Osteoblast (primary cell): ENCODE measurements at regions not wholly inside any gene's neighbourhood (a gene's known extent, or its start where the extent isn't known, plus 50 kb on each side); places are given as distances from the start of the nearest gene placed in this dataset.

ENCODE experiments used
- DNase-seq: peaks from one replicate; pipeline ENCODE4 v3.0.0; 2011; ENCODE audit warnings: low spot score, mixed read lengths; ENCODE audit not compliant: insufficient read length; ENCODE audit errors: missing footprints
- H2AFZ ChIP-seq: 2 replicates; pipeline ENCODE4 v1.6.0; 2011; ENCODE audit warnings: mild to moderate bottlenecking, low read length
- H3K27ac ChIP-seq: 2 replicates; pipeline ENCODE4 v1.5.1; 2011; ENCODE audit warnings: mild to moderate bottlenecking, low read depth, low read length, moderate library complexity
- H3K27me3 ChIP-seq: 2 replicates; pipeline ENCODE4 v1.6.0; 2012; ENCODE audit warnings: mild to moderate bottlenecking, control low read depth, inconsistent platforms, low read length, moderate library complexity; ENCODE audit not compliant: insufficient read depth
- H3K36me3 ChIP-seq: 2 replicates; pipeline ENCODE4 v1.5.1; 2011; ENCODE audit warnings: mild to moderate bottlenecking, low read length, control low read depth, moderate library complexity; ENCODE audit not compliant: insufficient read depth
- H3K4me1 ChIP-seq: 2 replicates; pipeline ENCODE4 v1.5.1; 2011; ENCODE audit warnings: mild to moderate bottlenecking, low read length, control low read depth, moderate library complexity; ENCODE audit not compliant: insufficient read depth
- H3K4me2 ChIP-seq: 2 replicates; pipeline ENCODE4 v1.6.0; 2011; ENCODE audit warnings: mild to moderate bottlenecking, low read length; ENCODE audit not compliant: insufficient read depth
- H3K4me3 ChIP-seq: fragments of 200-600 bp; sonication (generic); 3 replicates; pipeline ENCODE4 v1.5.1; 2012; ENCODE audit warnings: mild to moderate bottlenecking, low read length, inconsistent platforms; ENCODE audit not compliant: insufficient read depth
- H3K79me2 ChIP-seq: 2 replicates; pipeline ENCODE4 v1.6.0; 2012; ENCODE audit warnings: mild to moderate bottlenecking, low read length, control low read depth, inconsistent platforms; ENCODE audit not compliant: insufficient read depth
- H3K9me3 ChIP-seq: 2 replicates; pipeline ENCODE4 v1.5.1; 2011; ENCODE audit warnings: low read depth, low read length, control low read depth
- H4K20me1 ChIP-seq: 2 replicates; pipeline ENCODE4 v1.6.0; 2012; ENCODE audit warnings: mild to moderate bottlenecking, low read length, control low read depth; ENCODE audit not compliant: insufficient read depth
- CTCF ChIP-seq: IDR thresholded peaks from 2 replicates; pipeline ENCODE4 v1.5.1; 2011; ENCODE audit warnings: mild to moderate bottlenecking, low read depth, low read length, moderate library complexity; ENCODE audit errors: extremely low read depth

- no peak overlapping the region for H3K4me3 ChIP-seq
- no peak overlapping the region for H2AFZ ChIP-seq
- H3K4me1 ChIP-seq = no peaks in the 10 kb centered on the region
- no peak for DNase-seq
- H3K79me2 ChIP-seq = no peaks in the 10 kb centered on the region
- H3K36me3 ChIP-seq = no peaks in the 10 kb centered on the region
- no peak overlapping the region for H3K27ac ChIP-seq
- no peak overlapping the region for H3K4me2 ChIP-seq
- TF ChIP-seq CTCF = no peak
- no peaks in the 10 kb centered on the region for H4K20me1 ChIP-seq
- no peaks in the 10 kb centered on the region for H3K9me3 ChIP-seq
- H3K27me3 ChIP-seq = no peaks in the 10 kb centered on the region
Measured at GRCh38 chr2:63679252-63679855, 90.6 kb downstream of the MDH1 start.

- TF ChIP-seq CTCF = no peak
- Histone ChIP-seq H4K20me1 (no peaks in the 10 kb centered on the region), H2AFZ (no peak overlapping the region), H3K9me3 (no peaks in the 10 kb centered on the region), H3K4me1 (no peaks in the 10 kb centered on the region), H3K79me2 (no peaks in the 10 kb centered on the region), H3K27ac (no peak overlapping the region), H3K4me3 (no peak overlapping the region), H3K4me2 (no peak overlapping the region), H3K36me3 (no peaks in the 10 kb centered on the region), H3K27me3 (no peaks in the 10 kb centered on the region)
- no peak for DNase-seq
Measured at GRCh38 chr2:63680455-63680854, 91.7 kb downstream of the MDH1 start.

GRCh38 chr2:63681896-63682295, 93.1 kb downstream of the MDH1 start:
- Histone ChIP-seq H3K9me3 (no peaks in the 10 kb centered on the region), H3K4me1 (no peaks in the 10 kb centered on the region), H3K4me2 (no peak overlapping the region), H2AFZ (no peak overlapping the region), H3K36me3 (no peaks in the 10 kb centered on the region), H3K4me3 (no peak overlapping the region), H3K79me2 (no peaks in the 10 kb centered on the region), H3K27ac (no peak overlapping the region), H3K27me3 (no peaks in the 10 kb centered on the region), H4K20me1 (no peaks in the 10 kb centered on the region)
- DNase-seq = no peak
- TF ChIP-seq CTCF = no peak

GRCh38 chr2:63692002-63692606, 103.3 kb downstream of the MDH1 start:
- TF ChIP-seq CTCF = peak; percentile 60
- H2AFZ ChIP-seq = no peak overlapping the region
- H3K4me3 ChIP-seq = no peak overlapping the region
- no peaks in the 10 kb centered on the region for H3K9me3 ChIP-seq
- H3K27ac ChIP-seq = no peak overlapping the region
- DNase-seq = peak; percentile 60
- H3K36me3 ChIP-seq = no peaks in the 10 kb centered on the region
- H3K4me2 ChIP-seq = no peak overlapping the region
- H4K20me1 ChIP-seq = no peaks in the 10 kb centered on the region
- H3K79me2 ChIP-seq = no peaks in the 10 kb centered on the region
- H3K4me1 ChIP-seq = no peaks in the 10 kb centered on the region
- H3K27me3 ChIP-seq = no peaks in the 10 kb centered on the region
